ENCODE measurements at regions not wholly inside any gene's neighbourhood (a gene's known extent, or its start where the extent isn't known, plus 50 kb on each side); places are given as distances from the start of the nearest gene placed in this dataset.

DNA sequence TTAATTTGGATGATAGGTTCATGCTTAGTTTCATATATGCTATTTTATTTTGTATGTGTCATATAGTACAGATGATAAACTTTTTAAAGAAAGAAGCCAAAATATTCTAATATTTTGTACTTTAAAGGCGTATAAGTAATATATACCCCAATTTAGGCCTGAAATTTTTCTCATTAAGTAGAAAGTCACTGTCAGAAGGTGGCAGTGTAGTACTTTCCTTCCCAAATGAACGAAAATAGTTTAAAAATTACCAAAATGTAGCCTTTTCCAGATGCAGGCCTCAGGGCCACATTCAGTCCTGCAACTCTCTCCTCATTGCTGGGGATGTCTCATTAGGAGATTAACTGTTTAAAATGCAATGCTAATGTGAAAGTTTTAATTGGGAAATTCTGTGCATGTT lies 1263.6 kb downstream of the C4orf33 start:
- TF ChIP-seq CTCF (conservative IDR thresholded peaks at IDR 0.05; ENCODE audit: low read depth, low read length), result peak; percentile 68
- no peak for TF ChIP-seq EZH2 (IDR thresholded peaks at IDR 0.05; ENCODE audit: borderline replicate concordance, low read depth, low read length, poor library complexity, severe bottlenecking)

All from A673 (cell line).